Liver (tissue), 3 donors: ENCODE measurements at regions not wholly inside any gene's neighbourhood (a gene's known extent, or its start where the extent isn't known, plus 50 kb on each side); places are given as distances from the start of the nearest gene placed in this dataset.

ENCODE experiments used
- EGR1 ChIP-seq, 2 donors: IDR thresholded peaks; 2 replicates each; pipeline ENCODE4 v1.6.1; 2016 to 2018; ENCODE audit warnings: antibody characterized with exemption in 2 of 2, low read depth in 2 of 2
- JUND ChIP-seq, 2 donors: IDR thresholded peaks; 2 replicates each; pipeline ENCODE4 v1.6.1; 2016; ENCODE audit warnings: antibody characterized with exemption in 2 of 2
- RAD21 ChIP-seq, 2 donors: IDR thresholded peaks; 2 replicates each; pipeline ENCODE4 v1.6.1; 2016; ENCODE audit warnings: antibody characterized with exemption in 2 of 2, mild to moderate bottlenecking in 2 of 2
- RXRA ChIP-seq, 2 donors: IDR thresholded peaks; 2 replicates each; pipeline ENCODE4 v1.6.1; 2017 to 2018; ENCODE audit warnings: antibody characterized with exemption in 2 of 2, mild to moderate bottlenecking in 1 of 2
- SP1 ChIP-seq: IDR thresholded peaks from 2 replicates; pipeline ENCODE4 v1.6.1; 2018; ENCODE audit warnings: antibody characterized with exemption, mild to moderate bottlenecking
- TAF1 ChIP-seq: conservative IDR thresholded peaks from 2 replicates; pipeline ENCODE4 v1.6.1; 2016; ENCODE audit warnings: antibody characterized with exemption, mild to moderate bottlenecking
- YY1 ChIP-seq: IDR thresholded peaks from 2 replicates; pipeline ENCODE4 v1.6.1; 2016; ENCODE audit warnings: antibody characterized with exemption, mild to moderate bottlenecking
- TF ChIP-seq, protein P1 (sequence below): fragments of 150-350 bp; IDR thresholded peaks from 2 replicates; pipeline ENCODE4 v1.5.1; 2017; ENCODE audit warnings: improper control_type of control experiment, low read depth, low read length; ENCODE audit not compliant: missing input control
- donor health status: healthy.
- donor health status: healthy.

- TF ChIP-seq EGR1 (IDR thresholded peaks at IDR 0.05; ENCODE audit: low read depth in 2 of 2), result no peak
- TF ChIP-seq, protein P1, sequence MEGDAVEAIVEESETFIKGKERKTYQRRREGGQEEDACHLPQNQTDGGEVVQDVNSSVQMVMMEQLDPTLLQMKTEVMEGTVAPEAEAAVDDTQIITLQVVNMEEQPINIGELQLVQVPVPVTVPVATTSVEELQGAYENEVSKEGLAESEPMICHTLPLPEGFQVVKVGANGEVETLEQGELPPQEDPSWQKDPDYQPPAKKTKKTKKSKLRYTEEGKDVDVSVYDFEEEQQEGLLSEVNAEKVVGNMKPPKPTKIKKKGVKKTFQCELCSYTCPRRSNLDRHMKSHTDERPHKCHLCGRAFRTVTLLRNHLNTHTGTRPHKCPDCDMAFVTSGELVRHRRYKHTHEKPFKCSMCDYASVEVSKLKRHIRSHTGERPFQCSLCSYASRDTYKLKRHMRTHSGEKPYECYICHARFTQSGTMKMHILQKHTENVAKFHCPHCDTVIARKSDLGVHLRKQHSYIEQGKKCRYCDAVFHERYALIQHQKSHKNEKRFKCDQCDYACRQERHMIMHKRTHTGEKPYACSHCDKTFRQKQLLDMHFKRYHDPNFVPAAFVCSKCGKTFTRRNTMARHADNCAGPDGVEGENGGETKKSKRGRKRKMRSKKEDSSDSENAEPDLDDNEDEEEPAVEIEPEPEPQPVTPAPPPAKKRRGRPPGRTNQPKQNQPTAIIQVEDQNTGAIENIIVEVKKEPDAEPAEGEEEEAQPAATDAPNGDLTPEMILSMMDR, result no peak
- TF ChIP-seq SP1, result no peak
- TF ChIP-seq JUND (IDR thresholded peaks at IDR 0.05), result no peak
- TF ChIP-seq TAF1, result no peak
- TF ChIP-seq YY1, result no peak
- TF ChIP-seq RXRA (IDR thresholded peaks at IDR 0.05), result no peak
- no peak for TF ChIP-seq RAD21 (IDR thresholded peaks at IDR 0.05)
Measured at GRCh38 chr4:147368948-147369347, 111.9 kb upstream of the EDNRA start.
